ENCODE measurements at regions not wholly inside any gene's neighbourhood (a gene's known extent, or its start where the extent isn't known, plus 50 kb on each side); places are given as distances from the start of the nearest gene placed in this dataset.

- DNase-seq, result no peak
Measured at GRCh38 chr1:58430421-58431275, 115.9 kb downstream of the OMA1 start.

- DNase-seq, result no peak
Measured at GRCh38 chr1:58426918-58427317, 119.6 kb downstream of the OMA1 start.

- DNase-seq, result no peak
Measured at GRCh38 chr1:58422436-58422835, 124.1 kb downstream of the OMA1 start.

GRCh38 chr1:58418283-58419228, 128.0 kb downstream of the OMA1 start:
- no peak for DNase-seq

GRCh38 chr1:58412071-58412580, 134.4 kb downstream of the OMA1 start:
- no peak for DNase-seq

GRCh38 chr1:58409890-58410289, 136.6 kb downstream of the OMA1 start:
- DNase-seq, result no peak

- DNase-seq, result no peak
Measured at GRCh38 chr1:58409336-58409735, 137.2 kb downstream of the OMA1 start.

GRCh38 chr1:58406301-58407071, 140.0 kb downstream of the OMA1 start:
- DNase-seq, result no peak

- no peak for DNase-seq
Measured at GRCh38 chr1:58405660-58406059, 140.9 kb downstream of the OMA1 start.

GRCh38 chr1:58403894-58404293, 142.6 kb downstream of the OMA1 start:
- no peak for DNase-seq

GRCh38 chr1:58402444-58402843, 144.1 kb downstream of the OMA1 start:
- DNase-seq, result no peak

GRCh38 chr1:58401991-58402390, 144.5 kb downstream of the OMA1 start:
- no peak for DNase-seq

GRCh38 chr1:58399176-58399575, 147.3 kb downstream of the OMA1 start:
- no peak for DNase-seq

GRCh38 chr1:58398714-58399113, 147.8 kb downstream of the OMA1 start:
- DNase-seq, result no peak

- DNase-seq, result no peak
Measured at GRCh38 chr1:58397187-58397820, 149.2 kb downstream of the OMA1 start.

- no peak for DNase-seq
Measured at GRCh38 chr1:58396150-58396549, 150.4 kb downstream of the OMA1 start.

GRCh38 chr1:58395355-58395754, 151.2 kb downstream of the OMA1 start:
- DNase-seq, result no peak

GRCh38 chr1:58392083-58392482, 154.4 kb downstream of the OMA1 start:
- DNase-seq, result peak; percentile 29

- DNase-seq, result no peak
Measured at GRCh38 chr1:58391514-58391913, 155.0 kb downstream of the OMA1 start.

- DNase-seq, result no peak
Measured at GRCh38 chr1:58391056-58391455, 155.5 kb downstream of the OMA1 start.

GRCh38 chr1:58390091-58390490, 156.4 kb downstream of the OMA1 start:
- DNase-seq, result no peak

- no peak for DNase-seq
Measured at GRCh38 chr1:58380345-58380744, 166.2 kb downstream of the OMA1 start.
